HG02623 (cell line): ENCODE measurements at regions not wholly inside any gene's neighbourhood (a gene's known extent, or its start where the extent isn't known, plus 50 kb on each side); places are given as distances from the start of the nearest gene placed in this dataset.
A peak's percentile ranks its signal among the peaks of the same experiment; 100 is the strongest.

Experiments used
- ATAC-seq: cut with Tn5 transposase; IDR thresholded peaks from one replicate; pipeline ENCODE4 v1.9.1; 2021; ENCODE audit warnings: moderate library complexity; ENCODE audit not compliant: unreplicated experiment

DNA sequence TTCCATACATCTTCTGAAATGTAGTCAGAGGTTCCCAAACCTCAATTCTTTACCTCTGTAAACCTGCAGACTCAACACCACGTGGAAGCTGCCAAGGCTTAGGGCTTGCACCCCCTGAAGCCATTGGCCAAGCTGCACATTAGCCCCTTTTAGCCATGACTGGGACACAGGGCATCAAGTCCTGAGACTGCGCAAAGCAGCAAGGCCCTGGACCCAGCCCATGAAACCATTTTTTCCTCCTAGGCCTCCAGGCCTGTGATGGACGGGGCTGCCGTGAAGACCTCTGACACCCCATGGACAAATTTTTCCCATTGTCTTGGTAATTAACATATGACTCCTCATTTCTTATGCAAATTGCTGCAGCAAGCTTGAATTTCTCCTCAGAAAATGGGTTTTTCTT is 727.8 kb downstream of the C6orf118 start:
- ATAC-seq: no peak

DNA sequence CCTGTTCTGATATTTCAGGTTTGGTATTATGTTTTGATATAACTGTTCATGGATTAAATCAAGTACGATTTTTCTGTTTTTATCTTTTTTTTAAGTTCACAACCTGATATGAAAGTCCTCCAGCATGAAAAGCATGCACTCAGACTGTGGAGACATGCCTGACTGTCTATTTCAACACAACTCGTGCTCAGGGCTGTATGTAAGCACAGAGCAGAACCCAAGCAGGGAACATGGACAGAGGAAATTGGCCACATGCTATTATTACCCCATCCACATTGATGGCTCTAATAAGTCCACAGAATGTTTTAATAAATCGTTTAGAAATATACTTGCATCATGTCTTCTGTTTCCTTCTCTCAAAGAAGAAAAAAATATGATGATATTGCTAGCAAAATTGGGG is 730.4 kb downstream of the C6orf118 start:
- ATAC-seq: no peak

DNA sequence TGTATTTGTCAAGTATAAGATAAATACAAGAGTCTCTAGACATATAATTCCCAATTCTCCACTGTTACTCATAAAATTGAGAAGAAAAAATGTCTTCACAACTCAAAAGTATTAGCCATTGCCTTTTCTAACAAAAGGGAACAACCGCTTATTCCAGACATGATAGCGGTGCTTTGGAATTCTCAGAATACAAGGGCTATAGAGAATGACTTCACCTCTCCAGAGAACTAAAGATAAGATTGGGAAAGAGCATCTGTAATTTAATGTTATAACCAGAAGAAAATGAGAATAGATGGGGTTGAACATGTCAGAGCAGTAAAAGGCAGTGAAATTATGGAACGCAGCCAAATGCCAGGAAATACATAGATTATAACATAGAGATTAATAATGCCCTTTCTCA is 730.8 kb downstream of the C6orf118 start:
- no peak for ATAC-seq

DNA sequence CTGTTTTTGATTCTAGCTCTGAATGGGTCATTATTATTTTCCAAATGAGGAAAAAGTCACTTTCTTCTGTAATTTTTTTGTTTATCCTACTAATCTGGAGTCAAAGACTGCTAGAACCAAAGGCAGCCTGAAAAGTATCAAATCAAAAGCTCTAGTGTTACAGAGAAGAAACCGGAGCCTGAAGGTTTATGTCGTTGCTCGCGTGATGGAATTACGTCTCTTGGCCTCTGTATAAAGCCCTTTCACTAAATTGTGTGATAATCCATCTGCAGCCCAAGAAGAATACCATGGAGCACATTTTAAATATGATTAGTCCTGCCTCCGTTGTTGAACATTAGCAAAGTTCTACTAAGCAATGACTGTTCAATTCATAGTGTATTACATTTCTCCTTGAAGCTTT is 738.6 kb downstream of the C6orf118 start:
- no peak for ATAC-seq

DNA sequence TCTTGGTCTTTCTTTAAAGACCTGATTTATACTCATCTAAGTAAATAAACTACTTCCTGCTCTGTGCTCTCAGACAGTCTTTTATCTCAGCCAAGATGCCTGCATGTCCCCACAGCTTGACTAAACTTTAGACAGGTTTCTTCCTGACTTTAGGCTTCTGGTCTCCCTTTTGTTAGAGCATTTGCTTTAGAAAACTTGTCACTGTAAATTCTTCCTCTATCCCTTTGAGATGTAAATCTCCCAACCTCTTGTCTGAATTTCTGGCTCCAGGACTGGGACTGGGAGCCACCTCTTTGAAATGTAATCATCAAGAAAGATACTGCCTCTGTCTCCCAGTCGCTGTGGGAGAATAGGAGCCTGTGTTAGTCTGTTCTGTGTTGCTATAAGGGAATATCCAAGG is 739.9 kb downstream of the C6orf118 start:
- no peak for ATAC-seq

DNA sequence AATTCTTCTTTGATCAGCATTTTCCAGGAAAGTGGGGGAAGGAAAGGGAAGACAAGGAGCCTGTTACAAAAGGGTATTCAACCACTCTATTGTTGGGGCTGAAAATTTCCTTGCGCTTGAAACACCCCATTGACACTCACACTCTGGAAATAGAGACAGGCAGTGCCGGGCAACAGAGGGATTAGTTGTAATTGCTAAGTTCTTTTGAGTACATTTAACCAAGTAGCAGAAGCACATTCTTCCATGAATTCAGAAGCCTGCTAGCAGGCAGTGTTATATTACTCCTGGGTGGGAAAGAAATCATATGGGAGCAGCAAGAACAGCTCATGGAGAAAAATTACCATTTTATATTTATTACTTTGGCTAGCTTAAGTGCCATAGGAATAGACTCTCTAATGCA is 745.5 kb downstream of the C6orf118 start:
- no peak for ATAC-seq

DNA sequence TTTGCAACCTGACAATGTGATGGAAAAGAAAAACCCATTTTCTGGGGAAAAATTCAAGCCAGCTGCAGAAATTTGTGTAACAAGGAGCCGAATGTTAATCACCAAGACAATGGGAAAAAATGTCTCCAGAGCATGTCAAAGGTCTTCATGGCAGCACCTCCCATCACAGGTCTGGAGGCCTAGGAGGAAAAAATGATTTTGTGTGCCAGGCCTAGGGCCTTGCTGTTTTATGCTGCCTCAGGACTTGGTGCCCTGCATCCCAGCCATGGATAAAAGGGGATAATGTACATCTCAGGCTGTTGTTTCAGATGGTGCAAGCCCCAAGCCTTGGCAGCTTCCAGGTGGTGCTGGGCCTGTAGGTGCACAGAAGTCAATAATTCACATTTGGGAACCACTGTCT is 747.7 kb downstream of the C6orf118 start:
- ATAC-seq: no peak

DNA sequence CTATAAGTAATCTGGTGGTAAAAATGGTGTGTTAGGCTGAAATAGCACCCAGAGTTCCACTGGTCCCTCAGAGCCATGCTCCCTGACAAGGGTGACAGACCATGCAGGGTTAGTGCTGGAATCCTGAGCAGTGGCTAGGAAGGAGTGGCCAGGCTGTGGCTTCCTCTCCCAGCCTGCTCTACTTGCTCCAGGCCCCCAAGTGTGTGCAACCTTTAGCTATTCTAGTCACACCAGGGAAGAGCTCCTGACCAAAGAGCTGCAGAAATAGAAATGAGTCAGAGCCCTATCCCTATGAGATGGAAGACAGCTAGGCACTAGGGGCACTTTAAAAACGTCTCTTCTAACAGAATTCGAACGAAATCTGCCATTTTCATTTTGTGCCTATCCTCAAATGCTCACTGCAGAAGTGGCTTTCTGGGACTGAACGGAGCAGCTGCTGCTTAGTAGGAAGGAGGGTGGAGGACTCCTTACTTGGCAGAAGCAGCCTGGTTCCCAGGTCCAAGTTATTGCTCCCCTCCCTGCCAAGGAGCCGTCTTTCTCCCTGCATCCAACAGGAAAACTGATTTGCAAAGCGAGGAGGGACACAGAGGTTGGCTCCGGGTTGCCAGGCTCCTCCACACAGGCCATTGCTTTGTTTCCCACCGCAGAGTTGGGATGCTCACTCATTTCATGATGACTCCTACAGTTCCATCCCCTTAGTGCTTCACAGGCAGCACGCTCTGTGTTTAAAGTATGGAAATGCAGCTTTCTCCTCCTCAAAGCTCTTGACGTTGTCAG is 754.5 kb downstream of the C6orf118 start:
- no peak for ATAC-seq

DNA sequence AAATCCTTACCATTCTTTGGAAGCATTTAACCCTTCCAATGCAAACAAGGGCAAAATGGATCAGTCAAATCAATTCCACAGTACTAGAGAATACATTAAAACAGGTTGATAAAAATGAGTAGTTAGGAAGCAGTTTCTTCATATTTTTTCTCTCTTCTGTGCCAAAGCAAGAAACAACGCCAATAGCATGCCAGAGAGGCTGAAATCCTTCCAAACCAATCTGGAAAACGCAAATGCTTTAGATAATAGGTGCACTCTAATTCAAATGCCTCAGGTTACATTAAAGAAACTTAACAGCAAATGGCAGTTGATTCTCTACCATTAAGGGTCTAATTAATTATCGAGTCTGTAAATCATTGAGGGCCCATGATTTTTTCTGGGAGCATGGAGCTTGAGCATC is 755.2 kb downstream of the C6orf118 start:
- ATAC-seq: no peak

DNA sequence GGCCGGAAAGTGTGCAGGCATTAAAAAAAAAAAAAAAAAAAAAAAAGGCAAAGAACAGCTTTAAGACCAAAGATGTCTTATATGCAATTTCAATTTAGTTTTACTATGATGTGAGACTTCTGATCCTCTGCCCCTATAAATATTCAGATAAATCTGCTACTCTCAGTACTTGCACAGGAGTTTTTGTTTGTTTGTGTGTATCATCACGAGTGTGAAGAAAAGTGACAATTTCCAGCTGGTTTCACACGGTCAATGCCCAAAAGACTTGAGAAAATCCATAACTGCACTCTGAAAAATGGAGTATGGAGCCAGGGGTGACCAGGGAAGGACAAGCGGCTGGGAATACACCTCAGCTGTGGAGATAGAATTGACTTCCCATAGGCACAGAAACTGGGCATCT is 757.7 kb downstream of the C6orf118 start:
- ATAC-seq: no peak

DNA sequence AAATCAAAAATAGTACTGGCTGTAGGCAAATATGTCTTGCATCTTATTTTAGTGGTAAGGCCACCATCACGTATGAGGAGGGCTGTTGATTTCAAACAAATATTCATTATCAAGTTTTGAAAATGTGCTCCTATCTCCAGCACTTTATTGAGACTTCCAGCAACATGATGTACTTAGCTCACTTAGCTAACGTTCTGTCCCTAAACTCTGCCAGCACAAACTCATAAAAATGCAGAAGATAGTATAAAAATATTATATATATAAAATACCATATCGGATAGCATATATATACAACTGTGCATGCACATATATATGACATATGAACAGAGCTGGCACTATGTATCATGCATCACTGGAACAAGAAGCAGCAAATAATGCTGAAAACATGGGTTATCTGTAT is 762.3 kb downstream of the C6orf118 start:
- ATAC-seq: no peak

DNA sequence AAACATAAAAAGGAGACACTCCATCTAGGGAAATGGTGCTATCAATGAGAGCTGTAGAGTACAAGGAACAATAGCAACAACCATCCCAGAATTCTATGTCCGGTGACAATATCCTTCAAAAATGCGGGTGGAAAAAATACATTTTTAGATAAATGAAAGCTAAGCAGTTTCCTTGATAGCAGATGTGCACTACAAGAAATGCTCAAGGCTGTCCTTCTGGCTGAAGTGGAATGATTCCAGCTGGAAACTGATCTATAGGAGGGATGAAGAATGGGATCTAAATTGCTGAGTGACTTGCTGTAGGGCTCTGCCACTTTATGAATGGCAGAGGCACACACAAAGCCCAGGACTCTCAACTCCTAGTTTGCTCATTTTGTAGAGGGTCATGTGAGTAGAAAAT is 763.1 kb downstream of the C6orf118 start:
- ATAC-seq: no peak

DNA sequence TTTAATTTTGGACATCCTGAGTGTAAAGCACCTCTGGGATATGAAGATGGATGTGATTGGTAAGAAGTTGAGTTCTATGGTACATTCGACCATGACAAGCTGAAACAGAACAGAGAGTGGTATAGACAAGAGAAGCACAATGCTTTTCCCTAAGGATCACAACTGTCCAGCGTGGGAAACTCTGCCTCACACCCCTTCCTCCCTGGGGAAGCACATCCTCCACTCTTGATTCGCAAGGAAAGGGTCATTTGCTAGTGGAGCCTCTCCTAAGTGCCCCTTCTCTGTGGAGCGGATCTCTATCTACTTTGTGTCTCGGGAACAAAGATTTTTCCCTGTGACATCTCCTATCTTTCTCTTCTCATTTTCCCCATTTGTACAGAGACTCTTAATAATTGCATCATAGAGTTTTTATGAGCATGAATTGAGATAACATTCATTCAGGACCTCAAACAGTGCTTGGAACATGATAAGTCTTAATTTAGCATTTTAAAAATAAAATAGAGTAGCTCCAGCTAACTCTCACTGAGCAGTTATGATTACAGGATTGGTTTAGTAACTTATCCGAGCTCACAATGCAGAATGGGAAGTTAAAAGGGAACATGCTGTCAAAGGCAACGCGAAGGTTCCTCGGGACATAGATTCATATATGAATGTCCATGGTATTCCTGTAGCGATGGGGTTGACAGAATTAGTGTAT is 775.2 kb downstream of the C6orf118 start:
- no peak for ATAC-seq

DNA sequence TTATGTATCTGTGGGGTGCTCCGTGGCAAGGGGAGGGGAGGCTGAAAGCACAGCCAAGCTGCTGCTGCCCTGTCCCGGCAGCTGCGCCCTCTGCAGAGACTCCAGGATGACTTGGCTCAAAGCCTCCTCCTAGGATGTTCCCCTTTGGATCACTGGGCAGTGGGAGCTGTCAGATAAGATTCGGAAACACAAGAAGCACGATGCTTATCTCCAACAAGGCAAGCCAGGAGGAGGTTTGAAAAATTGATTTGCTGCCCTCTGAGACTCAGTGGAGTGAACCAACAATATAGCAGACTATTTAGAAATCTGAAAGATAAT is 776.4 kb downstream of the C6orf118 start:
- no peak for ATAC-seq

DNA sequence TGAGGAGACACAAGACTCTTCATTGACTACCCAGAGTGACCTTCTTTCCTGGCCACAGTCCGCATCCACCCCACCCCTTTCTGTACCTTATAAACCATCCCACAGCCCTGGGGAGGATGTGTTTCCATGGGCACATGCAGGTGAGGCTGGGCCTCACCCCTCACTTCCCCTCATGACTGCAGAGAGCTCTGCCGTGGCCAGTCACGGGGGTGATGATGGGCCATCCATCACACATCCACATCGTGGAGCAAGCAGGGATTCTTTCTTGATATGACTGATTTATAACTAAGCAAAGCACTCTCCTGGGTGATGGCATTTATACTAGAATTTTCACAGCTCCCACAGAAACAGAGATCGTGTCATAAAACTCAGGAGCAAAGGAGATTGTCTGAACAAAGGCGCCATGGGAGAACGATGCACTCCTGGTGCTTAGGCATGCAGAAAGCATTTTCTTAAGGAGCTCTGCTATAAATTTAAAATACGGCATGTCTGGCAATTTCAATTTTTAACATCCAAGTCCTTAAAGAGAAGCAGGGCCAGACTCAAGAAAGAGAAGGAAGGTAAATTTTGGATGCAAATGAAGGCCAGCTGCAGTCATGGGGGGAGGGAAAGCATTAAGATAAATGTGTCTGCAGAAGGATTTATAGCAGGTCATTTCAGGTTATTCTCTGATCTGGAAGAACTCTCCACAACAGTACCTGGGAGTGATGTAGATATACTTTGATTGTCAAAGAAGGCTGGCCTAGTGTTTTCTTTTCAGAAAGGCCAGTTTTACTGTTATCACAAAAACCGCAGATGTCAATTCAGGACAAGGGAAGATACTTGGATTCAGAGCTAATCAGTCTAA is 777.0 kb downstream of the C6orf118 start:
- ATAC-seq: no peak

DNA sequence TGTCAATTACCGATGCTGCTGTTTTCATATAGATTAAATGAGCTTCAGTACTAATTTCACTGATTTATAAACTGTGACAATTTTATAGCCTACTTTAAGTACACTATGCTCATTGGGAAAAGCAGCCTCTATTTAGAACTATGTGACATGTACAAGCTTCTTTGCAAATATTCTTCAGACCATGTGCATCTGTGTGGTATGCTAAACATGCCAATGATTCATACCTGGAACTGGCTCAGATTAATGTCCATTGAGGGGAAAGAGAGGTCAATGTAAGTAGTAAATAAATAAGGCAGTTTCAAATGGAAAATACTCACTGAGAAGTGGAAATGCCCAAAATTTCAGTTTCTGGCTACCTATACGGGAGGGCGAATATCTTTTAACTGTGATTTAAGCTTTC is 777.7 kb downstream of the C6orf118 start:
- ATAC-seq: no peak

DNA sequence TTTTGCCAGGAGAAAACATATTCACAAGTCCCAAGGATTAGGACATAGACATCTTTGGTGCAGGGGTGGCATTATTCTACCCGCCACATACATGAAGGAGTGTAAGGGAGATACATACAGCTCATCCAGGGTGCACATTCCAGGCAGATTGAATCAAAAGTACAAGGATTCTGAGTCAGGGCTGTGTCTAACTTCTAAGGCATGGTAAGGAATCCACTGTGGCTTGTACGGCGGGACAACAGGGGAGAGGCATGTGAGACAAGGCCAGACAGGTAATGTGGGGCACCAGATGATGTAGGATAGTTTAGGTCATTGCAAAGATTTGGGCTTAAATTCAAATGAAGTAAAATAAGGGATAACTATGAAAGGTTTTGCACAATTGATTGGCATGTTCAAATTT is 780.9 kb downstream of the C6orf118 start:
- ATAC-seq: no peak

DNA sequence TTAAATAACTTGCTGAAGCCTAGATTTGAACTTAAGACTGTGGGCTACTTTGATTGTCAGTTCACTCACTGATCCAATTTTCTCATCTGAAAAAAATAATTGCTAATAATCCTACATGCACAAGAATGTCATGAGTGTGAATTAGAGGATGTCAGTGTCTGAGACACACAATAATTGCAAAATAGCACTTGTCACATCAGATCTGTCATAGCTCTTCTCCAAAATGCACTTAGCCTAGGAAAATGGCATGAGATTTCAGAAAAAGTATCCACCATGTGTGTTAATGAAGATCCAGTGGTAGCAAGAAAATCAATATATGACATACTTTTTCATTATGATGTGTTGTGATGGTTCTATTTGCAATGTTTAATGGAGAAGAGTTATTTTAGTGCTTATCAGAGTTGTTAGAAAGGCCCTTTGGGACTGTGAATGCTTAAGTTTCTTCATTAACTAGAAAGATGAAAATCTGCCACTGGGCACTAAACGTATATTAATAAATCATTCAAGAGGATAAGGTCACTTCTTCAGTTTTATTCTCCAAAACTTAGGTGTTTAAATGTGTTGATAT is 786.2 kb downstream of the C6orf118 start:
- ATAC-seq: no peak

DNA sequence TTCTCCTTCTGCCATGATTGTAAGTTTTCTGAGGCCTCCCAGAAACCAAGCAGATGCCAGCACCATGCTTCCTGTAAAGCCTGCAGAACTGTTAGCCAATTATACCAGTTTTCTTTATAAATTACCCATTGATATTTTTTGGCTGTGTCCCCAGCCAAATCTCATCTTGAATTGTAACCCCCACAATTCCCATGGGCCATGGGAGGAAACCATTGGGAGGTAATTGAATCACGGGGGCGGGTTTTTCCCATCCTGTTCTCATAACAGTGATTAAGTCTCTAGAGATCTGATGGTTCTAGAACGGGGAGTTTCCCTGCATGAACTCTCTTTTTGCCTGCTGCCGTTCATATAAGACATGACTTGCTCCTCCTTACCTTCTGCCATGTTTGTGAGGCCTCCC is 788.5 kb downstream of the C6orf118 start:
- ATAC-seq: no peak

DNA sequence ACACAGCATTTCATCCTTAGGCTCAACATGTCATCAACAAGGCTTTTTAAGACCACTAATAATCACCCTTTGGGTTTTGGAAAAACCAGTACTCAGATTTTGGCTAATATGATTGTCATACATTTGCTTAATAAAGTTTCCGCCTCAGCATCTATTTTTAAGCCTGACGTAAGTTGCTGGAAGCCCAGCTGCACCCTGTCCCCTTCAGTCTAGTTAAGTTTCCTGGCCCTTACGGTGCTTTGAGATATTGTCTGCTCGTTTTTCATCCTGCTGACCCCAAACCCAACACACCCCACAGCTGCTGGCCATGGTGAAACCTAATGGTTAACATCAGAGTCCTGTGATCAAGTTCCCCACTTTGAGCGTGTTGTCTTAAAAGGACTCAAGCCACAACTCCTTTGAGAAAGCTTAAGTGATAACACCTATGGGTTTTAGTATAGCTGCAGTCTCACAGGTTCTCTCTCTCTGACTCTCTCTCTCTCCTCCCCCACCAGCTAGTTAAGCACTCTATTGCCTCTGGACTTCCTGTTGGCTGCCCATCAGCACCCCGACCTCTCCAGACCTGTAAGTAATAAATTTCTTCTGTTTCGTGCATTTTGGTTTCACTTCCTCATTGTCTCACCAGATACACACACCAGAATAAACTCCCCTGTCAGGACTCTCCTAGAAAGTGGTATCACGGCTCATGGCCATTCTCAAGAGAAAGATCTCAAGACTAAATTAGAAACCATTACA is 802.0 kb downstream of the C6orf118 start:
- peak; percentile 64 for ATAC-seq

DNA sequence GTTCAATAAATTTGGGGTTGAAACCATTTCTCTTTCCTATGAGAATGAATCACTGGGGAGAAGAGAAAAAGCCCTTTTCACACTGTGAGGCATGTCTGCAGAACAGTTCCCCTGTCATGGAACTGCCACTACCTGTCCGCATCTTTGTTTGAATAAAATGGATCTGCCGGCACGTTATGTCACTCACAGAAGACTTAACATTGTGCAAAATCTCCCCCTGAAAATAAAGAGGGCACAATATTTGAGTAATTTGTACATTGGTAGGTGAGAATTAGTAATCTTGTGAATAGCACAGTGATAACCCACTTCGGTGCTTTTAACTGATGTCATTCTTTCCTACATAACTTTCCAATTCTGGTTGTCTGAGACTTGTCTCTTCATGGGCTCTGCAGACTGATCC is 804.0 kb downstream of the C6orf118 start:
- no peak for ATAC-seq
